ENCODE measurements at regions not wholly inside any gene's neighbourhood (a gene's known extent, or its start where the extent isn't known, plus 50 kb on each side); places are given as distances from the start of the nearest gene placed in this dataset.

DNA sequence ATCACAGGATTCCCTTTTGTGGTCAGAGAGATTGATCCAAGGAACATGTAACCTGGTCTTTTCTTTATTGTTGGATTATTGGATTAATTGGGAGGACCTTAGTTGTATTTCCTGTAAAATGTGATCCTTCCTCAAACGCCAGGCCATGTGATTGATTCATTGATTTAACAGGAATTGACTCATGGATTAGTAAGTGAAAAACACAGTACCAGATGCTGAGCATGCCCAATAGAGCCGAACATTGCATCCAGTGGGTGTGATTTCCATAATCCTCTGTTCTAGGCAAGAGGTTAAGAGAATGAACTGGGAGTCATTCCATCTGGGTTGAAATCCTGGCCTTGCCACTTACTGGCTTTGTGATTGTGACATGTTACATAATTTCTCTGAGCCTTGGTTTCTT lies 522.3 kb downstream of the MAT2B start:
- H3K27ac ChIP-seq (ENCODE audit: low read length), result no peak overlapping the region
- no peaks in the 10 kb centered on the region for H3K36me3 ChIP-seq (ENCODE audit: control insufficient read depth in 2 of 2, insufficient read depth in 2 of 2, low read length in 2 of 2)
- no peak overlapping the region for H3K9ac ChIP-seq (ENCODE audit: low read length in 2 of 2)

DNA sequence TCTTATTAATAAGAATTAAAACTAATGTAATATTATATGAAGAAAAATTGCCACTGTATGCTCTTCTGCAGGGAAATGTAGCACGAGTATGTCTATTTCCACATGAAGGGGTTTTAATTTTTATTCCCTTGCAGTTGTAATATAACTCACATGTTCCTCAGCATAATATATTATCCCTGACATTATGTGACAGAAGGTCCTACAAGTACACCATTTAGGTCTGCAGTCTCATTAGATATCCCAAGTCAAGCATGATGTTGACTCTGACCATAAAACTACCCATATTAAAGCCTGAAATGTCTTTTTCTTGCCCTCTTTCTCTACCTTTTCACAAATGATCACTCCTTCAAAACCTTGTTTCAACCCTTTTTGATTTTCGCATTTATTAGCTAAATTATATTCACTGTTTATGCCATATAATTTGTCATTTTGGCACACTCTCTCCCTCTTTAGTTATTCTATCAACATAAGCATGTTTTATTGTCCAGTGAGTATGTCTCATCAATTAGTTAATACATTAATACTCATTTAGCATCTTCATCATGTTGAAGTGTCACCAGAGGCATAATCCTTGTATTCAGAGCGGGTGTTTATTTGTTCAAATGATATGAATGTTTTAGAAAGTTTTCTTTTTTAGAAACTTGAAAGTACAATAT lies 532.8 kb downstream of the MAT2B start:
- no peak overlapping the region for H3K9ac ChIP-seq (ENCODE audit: low read length in 2 of 2)
- H3K36me3 ChIP-seq (ENCODE audit: control insufficient read depth in 2 of 2, insufficient read depth in 2 of 2, low read length in 2 of 2), result no peaks in the 10 kb centered on the region
- no peak overlapping the region for H3K27ac ChIP-seq (ENCODE audit: low read length)
- H3K4me1 ChIP-seq (ENCODE audit: control insufficient read depth, insufficient read depth, low read length), result no peaks in the 10 kb centered on the region
- no peak overlapping the region for H3K4me3 ChIP-seq (ENCODE audit: low read length in 2 of 2)
- no peaks in the 10 kb centered on the region for H3K9me3 ChIP-seq (ENCODE audit: control insufficient read depth in 2 of 2, low read length in 2 of 2)
- no peaks in the 10 kb centered on the region for H3K27me3 ChIP-seq (ENCODE audit: control insufficient read depth in 1 of 2, insufficient read depth in 2 of 2, low read length in 2 of 2)

More for the DNA sequence above, 522.3 kb downstream of the MAT2B start:
- Histone ChIP-seq H3K27me3 (ENCODE audit: control insufficient read depth in 1 of 2, insufficient read depth in 2 of 2, low read length in 2 of 2) (no peaks in the 10 kb centered on the region), H3K9me3 (ENCODE audit: control insufficient read depth in 2 of 2, low read length in 2 of 2) (no peaks in the 10 kb centered on the region), H3K4me3 (ENCODE audit: low read length in 2 of 2) (no peak overlapping the region), H3K4me1 (ENCODE audit: control insufficient read depth, insufficient read depth, low read length) (no peaks in the 10 kb centered on the region)

- H3K27me3 ChIP-seq (ENCODE audit: control insufficient read depth in 1 of 2, insufficient read depth in 2 of 2, low read length in 2 of 2), result no peaks in the 10 kb centered on the region
- H3K9me3 ChIP-seq (ENCODE audit: control insufficient read depth in 2 of 2, low read length in 2 of 2), result no peaks in the 10 kb centered on the region
- no peak overlapping the region for H3K27ac ChIP-seq (ENCODE audit: low read length)
- no peaks in the 10 kb centered on the region for H3K36me3 ChIP-seq (ENCODE audit: control insufficient read depth in 2 of 2, insufficient read depth in 2 of 2, low read length in 2 of 2)
- no peaks in the 10 kb centered on the region for H3K4me1 ChIP-seq (ENCODE audit: control insufficient read depth, insufficient read depth, low read length)
- no peak overlapping the region for H3K9ac ChIP-seq (ENCODE audit: low read length in 2 of 2)
- no peak overlapping the region for H3K4me3 ChIP-seq (ENCODE audit: low read length in 2 of 2)
Observed at GRCh38 chr5:164041105-164041504, 535.7 kb downstream of the MAT2B start.

DNA sequence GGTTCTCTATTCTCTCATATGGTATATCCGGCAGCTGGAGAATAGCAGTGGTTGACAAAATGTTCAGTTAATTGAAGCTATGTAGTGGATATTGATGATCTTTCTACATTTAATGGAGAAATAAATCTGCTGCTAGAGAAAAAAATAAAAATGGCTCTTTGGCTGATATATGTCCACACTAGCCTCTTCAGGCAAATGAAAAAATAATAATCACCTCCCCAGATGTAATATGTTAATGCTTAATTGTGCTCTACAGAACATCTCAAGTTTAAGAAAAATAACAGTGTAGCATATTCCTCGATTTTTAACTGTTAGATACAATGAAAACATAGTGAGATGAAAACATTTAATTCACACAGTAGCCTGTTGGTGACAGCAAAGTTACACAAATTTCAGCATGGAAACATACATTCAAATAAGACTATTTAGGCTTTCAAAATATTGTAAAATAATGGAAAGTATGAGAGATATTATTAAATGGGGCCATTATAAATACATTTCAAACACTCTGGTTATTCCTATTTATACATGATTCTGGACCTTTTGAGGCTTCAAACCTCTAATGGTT lies 543.0 kb downstream of the MAT2B start:
- Histone ChIP-seq H3K36me3 (ENCODE audit: control insufficient read depth in 2 of 2, insufficient read depth in 2 of 2, low read length in 2 of 2) (no peaks in the 10 kb centered on the region), H3K27me3 (ENCODE audit: control insufficient read depth in 1 of 2, insufficient read depth in 2 of 2, low read length in 2 of 2) (no peaks in the 10 kb centered on the region), H3K27ac (ENCODE audit: low read length) (no peak overlapping the region), H3K4me1 (ENCODE audit: control insufficient read depth, insufficient read depth, low read length) (no peaks in the 10 kb centered on the region), H3K9ac (ENCODE audit: low read length in 2 of 2) (no peak overlapping the region), H3K4me3 (ENCODE audit: low read length in 2 of 2) (no peak overlapping the region), H3K9me3 (ENCODE audit: control insufficient read depth in 2 of 2, low read length in 2 of 2) (no peaks in the 10 kb centered on the region)

DNA sequence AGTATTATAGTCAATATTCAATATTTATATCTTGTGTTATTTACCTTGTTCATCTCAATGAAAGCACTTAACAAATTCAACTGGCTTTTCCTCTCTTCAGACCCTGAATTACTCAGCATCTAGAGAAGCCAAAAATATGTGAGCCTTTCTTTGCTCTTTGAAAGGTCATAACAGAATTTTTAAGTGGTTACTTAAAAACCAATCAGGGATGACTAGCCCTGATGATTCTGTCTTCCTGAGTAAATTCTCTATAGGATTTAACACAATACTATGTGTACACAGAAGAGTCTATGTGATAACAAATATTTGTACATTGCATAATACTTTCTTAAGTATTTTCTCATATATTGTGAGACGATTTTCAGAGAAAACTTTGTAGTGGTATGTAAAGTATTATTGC lies 546.3 kb downstream of the MAT2B start:
- H3K4me3 ChIP-seq (ENCODE audit: low read length in 2 of 2), result no peak overlapping the region
- no peaks in the 10 kb centered on the region for H3K4me1 ChIP-seq (ENCODE audit: control insufficient read depth, insufficient read depth, low read length)
- no peak overlapping the region for H3K27ac ChIP-seq (ENCODE audit: low read length)
- H3K36me3 ChIP-seq (ENCODE audit: control insufficient read depth in 2 of 2, insufficient read depth in 2 of 2, low read length in 2 of 2), result no peaks in the 10 kb centered on the region
- H3K9me3 ChIP-seq (ENCODE audit: control insufficient read depth in 2 of 2, low read length in 2 of 2), result no peaks in the 10 kb centered on the region
- no peaks in the 10 kb centered on the region for H3K27me3 ChIP-seq (ENCODE audit: control insufficient read depth in 1 of 2, insufficient read depth in 2 of 2, low read length in 2 of 2)
- no peak overlapping the region for H3K9ac ChIP-seq (ENCODE audit: low read length in 2 of 2)

- H3K9ac ChIP-seq (ENCODE audit: low read length in 2 of 2), result no peak overlapping the region
- H3K27me3 ChIP-seq (ENCODE audit: control insufficient read depth in 1 of 2, insufficient read depth in 2 of 2, low read length in 2 of 2), result no peaks in the 10 kb centered on the region
- no peak overlapping the region for H3K27ac ChIP-seq (ENCODE audit: low read length)
- H3K4me1 ChIP-seq (ENCODE audit: control insufficient read depth, insufficient read depth, low read length), result no peaks in the 10 kb centered on the region
- no peak overlapping the region for H3K4me3 ChIP-seq (ENCODE audit: low read length in 2 of 2)
- H3K9me3 ChIP-seq (ENCODE audit: control insufficient read depth in 2 of 2, low read length in 2 of 2), result no peaks in the 10 kb centered on the region
- H3K36me3 ChIP-seq (ENCODE audit: control insufficient read depth in 2 of 2, insufficient read depth in 2 of 2, low read length in 2 of 2), result no peaks in the 10 kb centered on the region
Observed at GRCh38 chr5:164052536-164053093, 547.2 kb downstream of the MAT2B start.

GRCh38 chr5:164053123-164053522 lies 547.7 kb downstream of the MAT2B start:
- Histone ChIP-seq H3K9ac (ENCODE audit: low read length in 2 of 2) (no peak overlapping the region), H3K27me3 (ENCODE audit: control insufficient read depth in 1 of 2, insufficient read depth in 2 of 2, low read length in 2 of 2) (no peaks in the 10 kb centered on the region), H3K4me1 (ENCODE audit: control insufficient read depth, insufficient read depth, low read length) (no peaks in the 10 kb centered on the region), H3K9me3 (ENCODE audit: control insufficient read depth in 2 of 2, low read length in 2 of 2) (no peaks in the 10 kb centered on the region), H3K27ac (ENCODE audit: low read length) (no peak overlapping the region), H3K4me3 (ENCODE audit: low read length in 2 of 2) (no peak overlapping the region), H3K36me3 (ENCODE audit: control insufficient read depth in 2 of 2, insufficient read depth in 2 of 2, low read length in 2 of 2) (no peaks in the 10 kb centered on the region)

GRCh38 chr5:164054461-164054860 lies 549.0 kb downstream of the MAT2B start:
- Histone ChIP-seq H3K36me3 (ENCODE audit: control insufficient read depth in 2 of 2, insufficient read depth in 2 of 2, low read length in 2 of 2) (no peaks in the 10 kb centered on the region), H3K27ac (ENCODE audit: low read length) (no peak overlapping the region), H3K9me3 (ENCODE audit: control insufficient read depth in 2 of 2, low read length in 2 of 2) (no peaks in the 10 kb centered on the region), H3K4me3 (ENCODE audit: low read length in 2 of 2) (no peak overlapping the region), H3K9ac (ENCODE audit: low read length in 2 of 2) (no peak overlapping the region), H3K4me1 (ENCODE audit: control insufficient read depth, insufficient read depth, low read length) (no peaks in the 10 kb centered on the region), H3K27me3 (ENCODE audit: control insufficient read depth in 1 of 2, insufficient read depth in 2 of 2, low read length in 2 of 2) (no peaks in the 10 kb centered on the region)

GRCh38 chr5:164057121-164057520 lies 551.7 kb downstream of the MAT2B start:
- Histone ChIP-seq H3K4me1 (ENCODE audit: control insufficient read depth, insufficient read depth, low read length) (no peaks in the 10 kb centered on the region), H3K27me3 (ENCODE audit: control insufficient read depth in 1 of 2, insufficient read depth in 2 of 2, low read length in 2 of 2) (no peaks in the 10 kb centered on the region), H3K36me3 (ENCODE audit: control insufficient read depth in 2 of 2, insufficient read depth in 2 of 2, low read length in 2 of 2) (no peaks in the 10 kb centered on the region), H3K9ac (ENCODE audit: low read length in 2 of 2) (no peak overlapping the region), H3K27ac (ENCODE audit: low read length) (no peak overlapping the region), H3K4me3 (ENCODE audit: low read length in 2 of 2) (no peak overlapping the region), H3K9me3 (ENCODE audit: control insufficient read depth in 2 of 2, low read length in 2 of 2) (no peaks in the 10 kb centered on the region)

DNA sequence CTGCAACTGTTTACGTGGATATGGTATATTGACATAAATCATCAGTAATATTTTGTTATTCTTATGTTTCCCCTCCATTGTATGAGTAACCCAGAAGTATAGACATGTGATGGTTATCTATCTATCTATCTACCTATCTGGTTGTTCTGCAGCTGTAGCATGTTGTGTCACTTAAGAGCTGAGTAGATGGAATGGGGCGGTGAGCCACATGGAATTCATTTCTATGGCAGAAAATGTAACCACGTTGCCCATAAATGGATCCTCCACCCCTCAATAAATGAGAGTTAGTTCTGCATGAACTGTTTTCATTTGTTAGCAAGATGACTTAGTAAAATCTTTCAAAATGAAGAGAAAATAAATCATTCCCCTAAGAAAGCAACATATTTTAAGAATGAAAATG lies 553.2 kb downstream of the MAT2B start:
- Histone ChIP-seq H3K27me3 (ENCODE audit: control insufficient read depth in 1 of 2, insufficient read depth in 2 of 2, low read length in 2 of 2) (no peaks in the 10 kb centered on the region), H3K36me3 (ENCODE audit: control insufficient read depth in 2 of 2, insufficient read depth in 2 of 2, low read length in 2 of 2) (no peaks in the 10 kb centered on the region), H3K4me3 (ENCODE audit: low read length in 2 of 2) (no peak overlapping the region), H3K4me1 (ENCODE audit: control insufficient read depth, insufficient read depth, low read length) (no peaks in the 10 kb centered on the region), H3K27ac (ENCODE audit: low read length) (no peak overlapping the region), H3K9ac (ENCODE audit: low read length in 2 of 2) (no peak overlapping the region), H3K9me3 (ENCODE audit: control insufficient read depth in 2 of 2, low read length in 2 of 2) (no peaks in the 10 kb centered on the region)

GRCh38 chr5:164059471-164059870 lies 554.1 kb downstream of the MAT2B start:
- no peaks in the 10 kb centered on the region for H3K27me3 ChIP-seq (ENCODE audit: control insufficient read depth in 1 of 2, insufficient read depth in 2 of 2, low read length in 2 of 2)
- no peak overlapping the region for H3K27ac ChIP-seq (ENCODE audit: low read length)
- H3K4me1 ChIP-seq (ENCODE audit: control insufficient read depth, insufficient read depth, low read length), result no peaks in the 10 kb centered on the region
- no peaks in the 10 kb centered on the region for H3K36me3 ChIP-seq (ENCODE audit: control insufficient read depth in 2 of 2, insufficient read depth in 2 of 2, low read length in 2 of 2)
- no peak overlapping the region for H3K9ac ChIP-seq (ENCODE audit: low read length in 2 of 2)
- H3K9me3 ChIP-seq (ENCODE audit: control insufficient read depth in 2 of 2, low read length in 2 of 2), result no peaks in the 10 kb centered on the region
- no peak overlapping the region for H3K4me3 ChIP-seq (ENCODE audit: low read length in 2 of 2)

Data from stomach smooth muscle (tissue), 2 donors.